CD14-positive monocyte (primary cell): ENCODE measurements at regions not wholly inside any gene's neighbourhood (a gene's known extent, or its start where the extent isn't known, plus 50 kb on each side); places are given as distances from the start of the nearest gene placed in this dataset.

Experiments
- DNase-seq, 3 donors: peaks; one replicate each; pipeline ENCODE4 v3.0.0-alpha.2; 2011 to 2022
- H2AFZ ChIP-seq: 2 replicates; pipeline ENCODE4 v1.6.0; 2012; ENCODE audit warnings: mild to moderate bottlenecking, low read depth, low read length, inconsistent platforms; ENCODE audit not compliant: insufficient read depth, poor library complexity, severe bottlenecking
- H3K27ac ChIP-seq, 2 donors: 1 replicate in 1 of 2; 2 replicates in 1 of 2; pipeline ENCODE4 v1.5.1; 2012 to 2013; ENCODE audit warnings: low read length in 2 of 2, control low read depth in 1 of 2, inconsistent platforms in 1 of 2, low read depth in 1 of 2, mild to moderate bottlenecking in 1 of 2
- H3K27me3 ChIP-seq, 2 donors: one replicate each; pipeline versions ENCODE4 v1.6.0 to v1.6.1; 2011 to 2013; ENCODE audit warnings: low read length in 2 of 2; ENCODE audit not compliant: control insufficient read depth in 2 of 2, insufficient read depth in 2 of 2
- H3K36me3 ChIP-seq, 2 donors: replicated peaks in 1 of 2; 1 replicate in 1 of 2; 2 replicates in 1 of 2; pipeline versions ENCODE4 v1.5.1 to v1.6.1; 2012 to 2013; ENCODE audit warnings: low read length in 2 of 2, control low read depth in 1 of 2, inconsistent platforms in 1 of 2, mild to moderate bottlenecking in 1 of 2; ENCODE audit not compliant: insufficient read depth in 2 of 2, control insufficient read depth in 1 of 2
- H3K4me1 ChIP-seq, 2 donors: 1 replicate in 1 of 2; 2 replicates in 1 of 2; pipeline versions ENCODE4 v1.5.1 to v1.6.1; 2012 to 2013; ENCODE audit warnings: low read length in 2 of 2, control low read depth in 1 of 2, inconsistent platforms in 1 of 2, mild to moderate bottlenecking in 1 of 2, moderate library complexity in 1 of 2; ENCODE audit not compliant: insufficient read depth in 2 of 2, control insufficient read depth in 1 of 2
- H3K4me2 ChIP-seq: replicated peaks from 2 replicates; pipeline ENCODE3; 2012; ENCODE audit warnings: low read length, moderate library complexity, mild to moderate bottlenecking; ENCODE audit not compliant: poor library complexity, severe bottlenecking; ENCODE audit errors: extremely low read depth
- H3K4me3 ChIP-seq, 3 experiments: fragments of 200-600 bp in 1 of 3; sonication (generic) in 1 of 3; replicated peaks in 1 of 3; 1 replicate in 2 of 3; 2 replicates in 1 of 3; pipeline ENCODE4 v1.5.1; 2011 to 2013; ENCODE audit warnings: low read length in 3 of 3, mild to moderate bottlenecking in 3 of 3, control low read depth in 2 of 3, low read depth in 2 of 3, inconsistent platforms in 1 of 3, moderate library complexity in 1 of 3
- H3K79me2 ChIP-seq: 2 replicates; pipeline ENCODE4 v1.6.0; 2012; ENCODE audit warnings: mild to moderate bottlenecking, control low read depth, inconsistent platforms, low read length, moderate library complexity; ENCODE audit not compliant: insufficient read depth
- H3K9ac ChIP-seq: 2 replicates; pipeline ENCODE4 v1.6.0; 2017; ENCODE audit warnings: low read length, mild to moderate bottlenecking; ENCODE audit not compliant: insufficient read depth, poor library complexity, severe bottlenecking
- H3K9me3 ChIP-seq, 2 donors: replicated peaks in 1 of 2; 1 replicate in 1 of 2; 2 replicates in 1 of 2; pipeline versions ENCODE4 v1.5.1 to v1.6.1; 2012 to 2013; ENCODE audit warnings: low read length in 2 of 2, control low read depth in 1 of 2; ENCODE audit not compliant: control insufficient read depth in 1 of 2, insufficient read depth in 1 of 2
- H4K20me1 ChIP-seq: 2 replicates; pipeline ENCODE4 v1.6.0; 2012; ENCODE audit warnings: mild to moderate bottlenecking, low read length, control low read depth, moderate library complexity; ENCODE audit not compliant: insufficient read depth
- H3K27ac Mint-ChIP-seq, 7 donors: one replicate each; pipeline ENCODE4 v1.8.0; 2020; ENCODE audit warnings: mild to moderate bottlenecking in 7 of 7, mixed read lengths in 7 of 7, moderate library complexity in 6 of 7, inconsistent platforms in 2 of 7
- H3K27me3 Mint-ChIP-seq, 3 donors: one replicate each; pipeline ENCODE4 v1.8.0; 2021 to 2022; ENCODE audit warnings: low read depth in 3 of 3, mild to moderate bottlenecking in 3 of 3, mixed read lengths in 3 of 3, moderate library complexity in 3 of 3, inconsistent platforms in 1 of 3
- H3K36me3 Mint-ChIP-seq, 2 donors: one replicate each; pipeline ENCODE4 v1.8.0; 2020; ENCODE audit warnings: mixed read lengths in 2 of 2, inconsistent platforms in 1 of 2, mild to moderate bottlenecking in 1 of 2
- H3K4me1 Mint-ChIP-seq: one replicate; pipeline ENCODE4 v1.8.0; 2020; ENCODE audit warnings: mild to moderate bottlenecking, mixed read lengths
- H3K4me3 Mint-ChIP-seq, 2 donors: one replicate each; pipeline ENCODE4 v1.8.0; 2020; ENCODE audit warnings: mild to moderate bottlenecking in 2 of 2, mixed read lengths in 2 of 2, moderate library complexity in 1 of 2
- H3K9me3 Mint-ChIP-seq, 7 donors: one replicate each; pipeline ENCODE4 v1.8.0; 2020 to 2022; ENCODE audit warnings: mixed read lengths in 7 of 7, mild to moderate bottlenecking in 6 of 7, moderate library complexity in 6 of 7, inconsistent platforms in 2 of 7
- CTCF ChIP-seq: fragments of 200-600 bp; IDR thresholded peaks from one replicate; pipeline ENCODE4 v1.8.0; 2022; ENCODE audit warnings: antibody characterized with exemption, mild to moderate bottlenecking
- WGBS: methylation state at CpG from one replicate; pipeline ENCODE4 v1.1.5; 2013; ENCODE audit warnings: missing lambda C conversion rate; ENCODE audit not compliant: insufficient coverage; 5-methylcytosine and 5-hydroxymethylcytosine counted together
- intact Hi-C, 2 donors: fragments of 100-400 bp; cut with micrococcal nuclease; formaldehyde crosslinking; loops; one replicate each; pipeline versions ENCODE4 v1.15.0 to v1.15.1; 2023

- H3K4me3 Mint-ChIP-seq, result no peak overlapping the region
- 60% methylated on average over 3 of the region's 4 CpGs for WGBS
- no peaks in the 10 kb centered on the region for H3K36me3 Mint-ChIP-seq
- peaks cover 1 to 7% (median 2%) of the 10 kb centered on the region in 3 donors for H3K27me3 Mint-ChIP-seq
- H3K27me3 ChIP-seq, result no peaks in the 10 kb centered on the region
- peaks cover 0 to 5% of the 10 kb centered on the region in 2 donors for H3K4me1 ChIP-seq
- no peaks in the 10 kb centered on the region for H3K79me2 ChIP-seq
- no peak overlapping the region for H3K4me3 ChIP-seq
- H4K20me1 ChIP-seq, result no peaks in the 10 kb centered on the region
- no peaks in the 10 kb centered on the region for H3K9me3 ChIP-seq
- no peak overlapping the region for H2AFZ ChIP-seq
- peak overlapping the region in 1 of 7 donors; percentile 27 for H3K27ac Mint-ChIP-seq
- no peak for TF ChIP-seq CTCF
- DNase-seq, result no peak
- H3K9ac ChIP-seq, result no peak overlapping the region
- H3K36me3 ChIP-seq, result no peaks in the 10 kb centered on the region
- no peak overlapping the region for H3K27ac ChIP-seq
- no peak overlapping the region for H3K4me2 ChIP-seq
- H3K9me3 Mint-ChIP-seq, result peaks cover 0 to 3% (median 0%) of the 10 kb centered on the region in 7 donors
- H3K4me1 Mint-ChIP-seq, result peaks cover 16% of the 10 kb centered on the region
- intact Hi-C loops, result no loop called here
Observed at GRCh38 chr15:97520689-97521088, 439.8 kb upstream of the ARRDC4 start.

- no peaks in the 10 kb centered on the region for H3K36me3 ChIP-seq
- no peak overlapping the region for H3K27ac ChIP-seq
- no peaks in the 10 kb centered on the region for H3K27me3 ChIP-seq
- H4K20me1 ChIP-seq, result no peaks in the 10 kb centered on the region
- peaks cover 1 to 7% (median 2%) of the 10 kb centered on the region in 3 donors for H3K27me3 Mint-ChIP-seq
- no peaks in the 10 kb centered on the region for H3K79me2 ChIP-seq
- no peak for TF ChIP-seq CTCF
- intact Hi-C loops, result no loop called here
- H2AFZ ChIP-seq, result no peak overlapping the region
- H3K9me3 ChIP-seq, result no peaks in the 10 kb centered on the region
- peak overlapping the region in 1 of 7 donors; percentile 47 for H3K27ac Mint-ChIP-seq
- H3K4me3 Mint-ChIP-seq, result peak overlapping the region in 1 of 2 donors; percentile 58
- peaks cover 16% of the 10 kb centered on the region for H3K4me1 Mint-ChIP-seq
- peaks cover 0 to 5% of the 10 kb centered on the region in 2 donors for H3K4me1 ChIP-seq
- H3K9me3 Mint-ChIP-seq, result peaks cover 0 to 3% (median 0%) of the 10 kb centered on the region in 7 donors
- no peak overlapping the region for H3K4me3 ChIP-seq
- 71% methylated on average over 13 of the region's 21 CpGs for WGBS
- H3K9ac ChIP-seq, result no peak overlapping the region
- no peak for DNase-seq
- H3K4me2 ChIP-seq, result no peak overlapping the region
- H3K36me3 Mint-ChIP-seq, result no peaks in the 10 kb centered on the region
Observed at GRCh38 chr15:97521381-97522285, 438.9 kb upstream of the ARRDC4 start.
